ENCODE measurements at regions not wholly inside any gene's neighbourhood (a gene's known extent, or its start where the extent isn't known, plus 50 kb on each side); places are given as distances from the start of the nearest gene placed in this dataset.

- TF ChIP-seq CTCF (IDR thresholded peaks at IDR 0.05) (no peak), POLR2AphosphoS5 (IDR thresholded peaks at IDR 0.05) (no peak)
These were observed 1774.0 kb upstream of the PRR20A start for GRCh38 chr13:55366676-55367075.

Measured in stomach (tissue), 4 donors.